ENCODE measurements at regions not wholly inside any gene's neighbourhood (a gene's known extent, or its start where the extent isn't known, plus 50 kb on each side); places are given as distances from the start of the nearest gene placed in this dataset.

GRCh38 chr5:159844267-159845121 lies 71.8 kb upstream of the ADRA1B start:
- ATAC-seq (no peak), FAIRE-seq (no peak), DNase-seq (ENCODE audit: low read depth, low spot score) (no peak)
- RAD21 ChIA-PET (ENCODE audit: unreplicated experiment): no interaction called here
- no TSS peak for BruUV-seq (replicated peaks)
- Histone ChIP-seq H3K27me3 (replicated peaks in 1 of 2; ENCODE audit: control insufficient read depth in 2 of 2, insufficient read depth in 2 of 2, low read length in 1 of 2) (no peaks in the 10 kb centered on the region; a peak in 1 of 4 replicates), H2AFZ (ENCODE audit: control insufficient read depth, low read depth, low read length) (no peak overlapping the region), H3K9ac (ENCODE audit: control insufficient read depth, insufficient read depth, low read length) (no peak overlapping the region), H4K20me1 (ENCODE audit: control insufficient read depth, insufficient read depth) (no peaks in the 10 kb centered on the region), H3K4me3 (no peak overlapping the region), H3K36me3 (ENCODE audit: control insufficient read depth in 2 of 2, insufficient read depth in 2 of 2, low read length in 1 of 2) (no peaks in the 10 kb centered on the region), H3K4me2 (ENCODE audit: control insufficient read depth, insufficient read depth) (no peak overlapping the region), H3K9me3 (replicated peaks; ENCODE audit: control insufficient read depth, insufficient read depth, low read length) (no peaks in the 10 kb centered on the region), H3K27ac (ENCODE audit: control insufficient read depth, insufficient read depth) (no peak overlapping the region), H3K79me2 (ENCODE audit: control insufficient read depth, insufficient read depth, low read length) (no peaks in the 10 kb centered on the region), H3K4me1 (ENCODE audit: control insufficient read depth, insufficient read depth, low read length) (no peaks in the 10 kb centered on the region)
- TF ChIP-seq TCF12 (IDR thresholded peaks at IDR 0.05; ENCODE audit: low read depth, low read length): no peak
- TF ChIP-seq LARP7 (IDR thresholded peaks at IDR 0.05): no peak
- no peak for TF ChIP-seq FOXM1 (IDR thresholded peaks at IDR 0.05; ENCODE audit: low read depth, low read length)
- TF ChIP-seq MTA2 (IDR thresholded peaks at IDR 0.05; ENCODE audit: low read depth): no peak
- intact Hi-C loops (cut with micrococcal nuclease; ENCODE audit: unreplicated experiment): no loop called here
- WGBS (ENCODE audit: insufficient coverage, insufficient replicate concordance, low lambda C conversion rate, missing lambda C conversion rate): 100% methylated on average over 1 of the region's 1 CpG
- in situ Hi-C loops (cut with MboI): no loop called here
- POLR2A ChIA-PET: no interaction called here
- SMC1A ChIA-PET (ENCODE audit: uncharacterized antibody, unreplicated experiment): interaction anchor here (0.6 to 1.2 kb wide), 3 partner anchors 12 to 1517 kb away, joined by 3 to 4 read pairs (median 4); no protein-coding TSS in a partner anchor
- CTCF ChIA-PET: no interaction called here

GRCh38 chr5:159849437-159850083 lies 66.7 kb upstream of the ADRA1B start:
- SMC1A ChIA-PET (ENCODE audit: uncharacterized antibody, unreplicated experiment): no interaction called here
- RAD21 ChIA-PET (ENCODE audit: unreplicated experiment): no interaction called here
- Histone ChIP-seq H3K4me3 (no peak overlapping the region), H3K79me2 (ENCODE audit: control insufficient read depth, insufficient read depth, low read length) (no peaks in the 10 kb centered on the region), H2AFZ (ENCODE audit: control insufficient read depth, low read depth, low read length) (no peak overlapping the region), H3K27me3 (replicated peaks in 1 of 2; ENCODE audit: control insufficient read depth in 2 of 2, insufficient read depth in 2 of 2, low read length in 1 of 2) (no peaks in the 10 kb centered on the region), H3K9me3 (replicated peaks; ENCODE audit: control insufficient read depth, insufficient read depth, low read length) (no peaks in the 10 kb centered on the region), H3K9ac (ENCODE audit: control insufficient read depth, insufficient read depth, low read length) (no peak overlapping the region), H3K4me1 (ENCODE audit: control insufficient read depth, insufficient read depth, low read length) (no peaks in the 10 kb centered on the region), H4K20me1 (ENCODE audit: control insufficient read depth, insufficient read depth) (no peaks in the 10 kb centered on the region), H3K4me2 (ENCODE audit: control insufficient read depth, insufficient read depth) (no peak overlapping the region), H3K36me3 (ENCODE audit: control insufficient read depth in 2 of 2, insufficient read depth in 2 of 2, low read length in 1 of 2) (no peaks in the 10 kb centered on the region), H3K27ac (ENCODE audit: control insufficient read depth, insufficient read depth) (no peak overlapping the region)
- BruUV-seq (replicated peaks): no TSS peak
- FAIRE-seq (no peak), DNase-seq (ENCODE audit: low read depth, low spot score) (no peak), ATAC-seq (no peak)
- CTCF ChIA-PET: interaction anchor here (0.9 kb wide), 1 partner anchor 316 kb away, joined by 3 read pairs; no protein-coding TSS in a partner anchor
- intact Hi-C loops (cut with micrococcal nuclease; ENCODE audit: unreplicated experiment): no loop called here
- POLR2A ChIA-PET: no interaction called here
- 14% methylated on average over 3 of the region's 3 CpGs for WGBS (ENCODE audit: insufficient coverage, insufficient replicate concordance, low lambda C conversion rate, missing lambda C conversion rate)
- in situ Hi-C loops (cut with MboI): no loop called here
- TF ChIP-seq HCFC1 (IDR thresholded peaks at IDR 0.05; ENCODE audit: low read length): no peak
- TF ChIP-seq, protein P1, sequence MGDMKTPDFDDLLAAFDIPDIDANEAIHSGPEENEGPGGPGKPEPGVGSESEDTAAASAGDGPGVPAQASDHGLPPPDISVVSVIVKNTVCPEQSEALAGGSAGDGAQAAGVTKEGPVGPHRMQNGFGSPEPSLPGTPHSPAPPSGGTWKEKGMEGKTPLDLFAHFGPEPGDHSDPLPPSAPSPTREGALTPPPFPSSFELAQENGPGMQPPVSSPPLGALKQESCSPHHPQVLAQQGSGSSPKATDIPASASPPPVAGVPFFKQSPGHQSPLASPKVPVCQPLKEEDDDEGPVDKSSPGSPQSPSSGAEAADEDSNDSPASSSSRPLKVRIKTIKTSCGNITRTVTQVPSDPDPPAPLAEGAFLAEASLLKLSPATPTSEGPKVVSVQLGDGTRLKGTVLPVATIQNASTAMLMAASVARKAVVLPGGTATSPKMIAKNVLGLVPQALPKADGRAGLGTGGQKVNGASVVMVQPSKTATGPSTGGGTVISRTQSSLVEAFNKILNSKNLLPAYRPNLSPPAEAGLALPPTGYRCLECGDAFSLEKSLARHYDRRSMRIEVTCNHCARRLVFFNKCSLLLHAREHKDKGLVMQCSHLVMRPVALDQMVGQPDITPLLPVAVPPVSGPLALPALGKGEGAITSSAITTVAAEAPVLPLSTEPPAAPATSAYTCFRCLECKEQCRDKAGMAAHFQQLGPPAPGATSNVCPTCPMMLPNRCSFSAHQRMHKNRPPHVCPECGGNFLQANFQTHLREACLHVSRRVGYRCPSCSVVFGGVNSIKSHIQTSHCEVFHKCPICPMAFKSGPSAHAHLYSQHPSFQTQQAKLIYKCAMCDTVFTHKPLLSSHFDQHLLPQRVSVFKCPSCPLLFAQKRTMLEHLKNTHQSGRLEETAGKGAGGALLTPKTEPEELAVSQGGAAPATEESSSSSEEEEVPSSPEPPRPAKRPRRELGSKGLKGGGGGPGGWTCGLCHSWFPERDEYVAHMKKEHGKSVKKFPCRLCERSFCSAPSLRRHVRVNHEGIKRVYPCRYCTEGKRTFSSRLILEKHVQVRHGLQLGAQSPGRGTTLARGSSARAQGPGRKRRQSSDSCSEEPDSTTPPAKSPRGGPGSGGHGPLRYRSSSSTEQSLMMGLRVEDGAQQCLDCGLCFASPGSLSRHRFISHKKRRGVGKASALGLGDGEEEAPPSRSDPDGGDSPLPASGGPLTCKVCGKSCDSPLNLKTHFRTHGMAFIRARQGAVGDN (IDR thresholded peaks at IDR 0.05): no peak
- TF ChIP-seq SMAD5 (IDR thresholded peaks at IDR 0.05; ENCODE audit: low read depth): no peak
- no peak for TF ChIP-seq EGR1 (IDR thresholded peaks at IDR 0.05; ENCODE audit: borderline replicate concordance in 1 of 2, low read depth in 2 of 2, low read length in 2 of 2)
- TF ChIP-seq POLR2AphosphoS5 (IDR thresholded peaks at IDR 0.05; ENCODE audit: low read length): no peak
- no peak for TF ChIP-seq BMI1 (IDR thresholded peaks at IDR 0.05; ENCODE audit: borderline replicate concordance)
- TF ChIP-seq, protein P2, sequence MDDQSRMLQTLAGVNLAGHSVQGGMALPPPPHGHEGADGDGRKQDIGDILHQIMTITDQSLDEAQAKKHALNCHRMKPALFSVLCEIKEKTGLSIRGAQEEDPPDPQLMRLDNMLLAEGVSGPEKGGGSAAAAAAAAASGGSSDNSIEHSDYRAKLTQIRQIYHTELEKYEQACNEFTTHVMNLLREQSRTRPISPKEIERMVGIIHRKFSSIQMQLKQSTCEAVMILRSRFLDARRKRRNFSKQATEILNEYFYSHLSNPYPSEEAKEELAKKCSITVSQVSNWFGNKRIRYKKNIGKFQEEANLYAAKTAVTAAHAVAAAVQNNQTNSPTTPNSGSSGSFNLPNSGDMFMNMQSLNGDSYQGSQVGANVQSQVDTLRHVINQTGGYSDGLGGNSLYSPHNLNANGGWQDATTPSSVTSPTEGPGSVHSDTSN (IDR thresholded peaks at IDR 0.05; ENCODE audit: insufficient replicate concordance, low read depth, low read length): no peak
- no peak for TF ChIP-seq NFIC (IDR thresholded peaks at IDR 0.05; ENCODE audit: low read depth, low read length)

Data from GM12878 (cell line).